ENCODE measurements at regions not wholly inside any gene's neighbourhood (a gene's known extent, or its start where the extent isn't known, plus 50 kb on each side); places are given as distances from the start of the nearest gene placed in this dataset.

GRCh38 chr13:82438320-82438719 is 1444.0 kb downstream of the SLITRK1 start:
- H3K4me1 ChIP-seq (ENCODE audit: control insufficient read depth in 2 of 2, insufficient read depth in 2 of 2, low read length in 2 of 2): no peaks in the 10 kb centered on the region
- no peaks in the 10 kb centered on the region for H3K27me3 Mint-ChIP-seq
- H3K4me3 ChIP-seq (ENCODE audit: control extremely low read depth in 1 of 5, extremely low read depth in 1 of 5, insufficient read depth in 1 of 5, low read depth in 2 of 5, low read length in 4 of 5): no peak overlapping the region
- no peaks in the 10 kb centered on the region for H3K79me2 ChIP-seq (ENCODE audit: control insufficient read depth, insufficient read depth, low read length)
- H4K20me1 ChIP-seq (ENCODE audit: control insufficient read depth, insufficient read depth, low read length, poor library complexity, severe bottlenecking): no peaks in the 10 kb centered on the region
- no peaks in the 10 kb centered on the region for H3K36me3 ChIP-seq (replicated peaks in 1 of 2; ENCODE audit: control extremely low read depth in 1 of 2, control insufficient read depth in 1 of 2, extremely low read depth in 1 of 2, insufficient read depth in 2 of 2, low read length in 1 of 2)
- no peak overlapping the region for H3K27ac Mint-ChIP-seq
- CTCF ChIA-PET: no interaction called here
- peaks cover 0 to 8% (median 4%) of the 10 kb centered on the region in 3 donors for H3K9me3 ChIP-seq (ENCODE audit: control extremely low read depth in 1 of 3, control insufficient read depth in 2 of 3, insufficient read depth in 1 of 3, low read length in 2 of 3)
- TF ChIP-seq CTCF (IDR thresholded peaks at IDR 0.05) (no peak), EZH2 (IDR thresholded peaks at IDR 0.05; ENCODE audit: borderline replicate concordance, insufficient read depth, low read depth, low read length, poor library complexity, severe bottlenecking) (no peak)
- intact Hi-C loops (cut with micrococcal nuclease): no loop called here
- 80% methylated on average over 1 of the region's 1 CpG for WGBS (ENCODE audit: insufficient coverage)
- H3K4me3 Mint-ChIP-seq: no peak overlapping the region
- no peak overlapping the region for H3K4me2 ChIP-seq (replicated peaks; ENCODE audit: low read depth, low read length, poor library complexity, severe bottlenecking)
- H2AFZ ChIP-seq (ENCODE audit: insufficient read depth, low read depth, low read length, poor library complexity, severe bottlenecking): no peak overlapping the region
- no peaks in the 10 kb centered on the region for H3K27me3 ChIP-seq (replicated peaks in 1 of 4; ENCODE audit: control extremely low read depth in 1 of 4, control insufficient read depth in 3 of 4, insufficient read depth in 4 of 4, low read length in 3 of 4)
- H3K27ac ChIP-seq (ENCODE audit: low read length in 2 of 2): no peak overlapping the region
- peaks cover 8% of the 10 kb centered on the region for H3K9me3 Mint-ChIP-seq (ENCODE audit: insufficient read depth)
- ATAC-seq (ENCODE audit: low read depth) (no peak), DNase-seq (no peak)
- POLR2A ChIA-PET: no interaction called here
- H3K9ac ChIP-seq (ENCODE audit: low read length): no peak overlapping the region
- H3K4me1 Mint-ChIP-seq: no peaks in the 10 kb centered on the region

GRCh38 chr13:82436099-82436585 is 1446.1 kb downstream of the SLITRK1 start:
- DNase-seq: no peak
- Histone ChIP-seq H3K9me3 (ENCODE audit: control extremely low read depth in 1 of 3, control insufficient read depth in 2 of 3, insufficient read depth in 1 of 3, low read length in 2 of 3) (peaks cover 0 to 8% (median 4%) of the 10 kb centered on the region in 3 donors), H3K4me1 (ENCODE audit: control insufficient read depth in 2 of 2, insufficient read depth in 2 of 2, low read length in 2 of 2) (no peaks in the 10 kb centered on the region), H3K4me2 (replicated peaks; ENCODE audit: low read depth, low read length, poor library complexity, severe bottlenecking) (no peak overlapping the region), H2AFZ (ENCODE audit: insufficient read depth, low read depth, low read length, poor library complexity, severe bottlenecking) (no peak overlapping the region), H3K9ac (ENCODE audit: low read length) (no peak overlapping the region), H3K27ac (ENCODE audit: low read length in 2 of 2) (no peak overlapping the region), H3K4me3 (ENCODE audit: control extremely low read depth in 1 of 5, extremely low read depth in 1 of 5, insufficient read depth in 1 of 5, low read depth in 2 of 5, low read length in 4 of 5) (no peak overlapping the region), H3K36me3 (replicated peaks in 1 of 2; ENCODE audit: control extremely low read depth in 1 of 2, control insufficient read depth in 1 of 2, extremely low read depth in 1 of 2, insufficient read depth in 2 of 2, low read length in 1 of 2) (no peaks in the 10 kb centered on the region), H3K27me3 (replicated peaks in 1 of 4; ENCODE audit: control extremely low read depth in 1 of 4, control insufficient read depth in 3 of 4, insufficient read depth in 4 of 4, low read length in 3 of 4) (no peaks in the 10 kb centered on the region), H4K20me1 (ENCODE audit: control insufficient read depth, insufficient read depth, low read length, poor library complexity, severe bottlenecking) (no peaks in the 10 kb centered on the region), H3K79me2 (ENCODE audit: control insufficient read depth, insufficient read depth, low read length) (no peaks in the 10 kb centered on the region)
- WGBS (ENCODE audit: insufficient coverage): no CpG with 5 or more reads among the region's 1 CpG
- CTCF ChIA-PET: no interaction called here
- Mint-ChIP-seq H3K27me3 (no peaks in the 10 kb centered on the region), H3K4me1 (no peaks in the 10 kb centered on the region), H3K9me3 (ENCODE audit: insufficient read depth) (peaks cover 8% of the 10 kb centered on the region), H3K4me3 (no peak overlapping the region), H3K27ac (no peak overlapping the region)
- POLR2A ChIA-PET: no interaction called here
- TF ChIP-seq EZH2 (IDR thresholded peaks at IDR 0.05; ENCODE audit: borderline replicate concordance, insufficient read depth, low read depth, low read length, poor library complexity, severe bottlenecking) (no peak), CTCF (IDR thresholded peaks at IDR 0.05) (no peak)
- intact Hi-C loops (cut with micrococcal nuclease): no loop called here
- ATAC-seq (ENCODE audit: low read depth): no peak
